ENCODE measurements at regions not wholly inside any gene's neighbourhood (a gene's known extent, or its start where the extent isn't known, plus 50 kb on each side); places are given as distances from the start of the nearest gene placed in this dataset.

DNA sequence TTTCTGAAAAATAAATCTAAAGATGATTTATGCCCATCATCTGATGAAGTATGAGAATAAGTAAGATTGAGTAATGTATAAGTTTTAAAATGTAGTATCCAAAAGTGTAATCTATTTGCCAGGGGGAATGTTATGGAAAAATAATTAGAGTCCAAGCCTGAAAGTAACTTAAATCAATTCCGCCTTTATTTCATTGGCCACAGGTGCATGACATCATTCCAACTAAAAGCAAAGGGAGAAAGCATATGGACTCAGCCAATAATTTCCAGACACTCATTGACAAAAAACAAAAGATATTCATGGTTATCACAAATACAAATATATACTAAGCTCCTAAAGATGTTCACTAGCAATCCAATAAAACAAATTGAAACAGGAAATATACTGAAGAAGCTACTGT is 752.6 kb upstream of the TMEFF2 start:
- no peak for TF ChIP-seq FOXM1 (IDR thresholded peaks at IDR 0.05; ENCODE audit: borderline replicate concordance, low read depth)
- TF ChIP-seq, protein P1, sequence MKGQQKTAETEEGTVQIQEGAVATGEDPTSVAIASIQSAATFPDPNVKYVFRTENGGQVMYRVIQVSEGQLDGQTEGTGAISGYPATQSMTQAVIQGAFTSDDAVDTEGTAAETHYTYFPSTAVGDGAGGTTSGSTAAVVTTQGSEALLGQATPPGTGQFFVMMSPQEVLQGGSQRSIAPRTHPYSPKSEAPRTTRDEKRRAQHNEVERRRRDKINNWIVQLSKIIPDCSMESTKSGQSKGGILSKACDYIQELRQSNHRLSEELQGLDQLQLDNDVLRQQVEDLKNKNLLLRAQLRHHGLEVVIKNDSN (IDR thresholded peaks at IDR 0.05) = no peak
- TF ChIP-seq TAF1 (IDR thresholded peaks at IDR 0.05; ENCODE audit: low read depth) = no peak
- no peak for TF ChIP-seq TCF12 (IDR thresholded peaks at IDR 0.05; ENCODE audit: low read depth)
- no peak for TF ChIP-seq YY1 (IDR thresholded peaks at IDR 0.05; ENCODE audit: low read depth)
- TF ChIP-seq ZBTB7A (IDR thresholded peaks at IDR 0.05; ENCODE audit: low read depth) = no peak
- TF ChIP-seq CREB1 (IDR thresholded peaks at IDR 0.05; ENCODE audit: low read depth) = no peak
- no peak for TF ChIP-seq RAD21 (IDR thresholded peaks at IDR 0.05; ENCODE audit: low read depth)
- no peak for TF ChIP-seq EGR1 (IDR thresholded peaks at IDR 0.05)
- no peak for TF ChIP-seq EP300 (IDR thresholded peaks at IDR 0.05; ENCODE audit: borderline replicate concordance)
- no peak for TF ChIP-seq CEBPB (IDR thresholded peaks at IDR 0.05)
- TF ChIP-seq TEAD4 (IDR thresholded peaks at IDR 0.05) = no peak
- TF ChIP-seq, protein P2, sequence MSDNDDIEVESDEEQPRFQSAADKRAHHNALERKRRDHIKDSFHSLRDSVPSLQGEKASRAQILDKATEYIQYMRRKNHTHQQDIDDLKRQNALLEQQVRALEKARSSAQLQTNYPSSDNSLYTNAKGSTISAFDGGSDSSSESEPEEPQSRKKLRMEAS (IDR thresholded peaks at IDR 0.05) = no peak
- no peak for TF ChIP-seq NFIC (IDR thresholded peaks at IDR 0.05)
- TF ChIP-seq, protein P3, sequence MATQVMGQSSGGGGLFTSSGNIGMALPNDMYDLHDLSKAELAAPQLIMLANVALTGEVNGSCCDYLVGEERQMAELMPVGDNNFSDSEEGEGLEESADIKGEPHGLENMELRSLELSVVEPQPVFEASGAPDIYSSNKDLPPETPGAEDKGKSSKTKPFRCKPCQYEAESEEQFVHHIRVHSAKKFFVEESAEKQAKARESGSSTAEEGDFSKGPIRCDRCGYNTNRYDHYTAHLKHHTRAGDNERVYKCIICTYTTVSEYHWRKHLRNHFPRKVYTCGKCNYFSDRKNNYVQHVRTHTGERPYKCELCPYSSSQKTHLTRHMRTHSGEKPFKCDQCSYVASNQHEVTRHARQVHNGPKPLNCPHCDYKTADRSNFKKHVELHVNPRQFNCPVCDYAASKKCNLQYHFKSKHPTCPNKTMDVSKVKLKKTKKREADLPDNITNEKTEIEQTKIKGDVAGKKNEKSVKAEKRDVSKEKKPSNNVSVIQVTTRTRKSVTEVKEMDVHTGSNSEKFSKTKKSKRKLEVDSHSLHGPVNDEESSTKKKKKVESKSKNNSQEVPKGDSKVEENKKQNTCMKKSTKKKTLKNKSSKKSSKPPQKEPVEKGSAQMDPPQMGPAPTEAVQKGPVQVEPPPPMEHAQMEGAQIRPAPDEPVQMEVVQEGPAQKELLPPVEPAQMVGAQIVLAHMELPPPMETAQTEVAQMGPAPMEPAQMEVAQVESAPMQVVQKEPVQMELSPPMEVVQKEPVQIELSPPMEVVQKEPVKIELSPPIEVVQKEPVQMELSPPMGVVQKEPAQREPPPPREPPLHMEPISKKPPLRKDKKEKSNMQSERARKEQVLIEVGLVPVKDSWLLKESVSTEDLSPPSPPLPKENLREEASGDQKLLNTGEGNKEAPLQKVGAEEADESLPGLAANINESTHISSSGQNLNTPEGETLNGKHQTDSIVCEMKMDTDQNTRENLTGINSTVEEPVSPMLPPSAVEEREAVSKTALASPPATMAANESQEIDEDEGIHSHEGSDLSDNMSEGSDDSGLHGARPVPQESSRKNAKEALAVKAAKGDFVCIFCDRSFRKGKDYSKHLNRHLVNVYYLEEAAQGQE (IDR thresholded peaks at IDR 0.05; ENCODE audit: low read depth) = no peak

DNA sequence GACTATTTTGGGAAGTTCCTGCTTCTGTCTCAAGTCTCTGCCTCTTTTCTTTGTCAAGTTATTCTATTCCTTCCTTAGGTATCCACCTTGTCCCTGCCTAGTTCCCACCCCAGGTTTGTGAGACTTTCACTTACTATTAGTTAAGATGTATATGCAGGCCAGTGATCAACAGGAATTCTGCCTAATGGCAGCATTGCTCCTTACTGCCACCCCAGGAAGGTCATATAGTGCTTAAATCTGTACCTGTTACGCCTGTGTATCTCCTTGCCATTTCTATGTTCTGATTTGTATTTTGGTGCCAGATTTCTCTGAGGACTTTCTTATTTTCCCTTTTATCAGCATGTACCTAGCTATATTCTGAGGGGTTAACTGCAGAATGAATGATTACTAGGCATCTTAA is 746.0 kb upstream of the TMEFF2 start:
- TF ChIP-seq, protein P1 (IDR thresholded peaks at IDR 0.05) = no peak
- TF ChIP-seq TEAD4 (IDR thresholded peaks at IDR 0.05) = no peak
- TF ChIP-seq ZBTB7A (IDR thresholded peaks at IDR 0.05; ENCODE audit: low read depth) = no peak
- TF ChIP-seq EP300 (IDR thresholded peaks at IDR 0.05; ENCODE audit: borderline replicate concordance) = no peak
- no peak for TF ChIP-seq YY1 (IDR thresholded peaks at IDR 0.05; ENCODE audit: low read depth)
- TF ChIP-seq CREB1 (IDR thresholded peaks at IDR 0.05; ENCODE audit: low read depth) = no peak
- TF ChIP-seq FOXM1 (IDR thresholded peaks at IDR 0.05; ENCODE audit: borderline replicate concordance, low read depth) = no peak
- TF ChIP-seq, protein P3 (IDR thresholded peaks at IDR 0.05; ENCODE audit: low read depth) = no peak

DNA sequence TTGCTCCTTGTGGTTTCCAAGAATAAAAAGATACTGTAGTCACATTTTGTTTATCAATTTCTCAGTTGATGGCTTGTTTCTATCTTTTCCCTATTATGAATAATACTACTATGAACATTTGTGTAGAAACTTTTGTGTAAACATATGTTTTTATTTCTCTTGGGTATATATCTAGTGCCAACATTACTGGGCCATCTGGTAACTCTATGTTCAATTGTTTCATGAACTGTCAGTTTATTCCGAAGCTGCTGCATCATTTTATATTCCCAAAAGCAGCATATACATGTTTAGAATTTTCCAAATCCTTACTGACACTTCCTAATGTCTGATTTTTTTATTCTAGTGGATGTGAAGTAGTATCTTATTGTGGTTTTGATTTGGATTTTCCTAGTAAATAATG is 737.6 kb upstream of the TMEFF2 start:
- TF ChIP-seq CREB1 (IDR thresholded peaks at IDR 0.05; ENCODE audit: low read depth) = no peak
- no peak for TF ChIP-seq ZBTB7A (IDR thresholded peaks at IDR 0.05; ENCODE audit: low read depth)
- no peak for TF ChIP-seq TAF1 (IDR thresholded peaks at IDR 0.05; ENCODE audit: low read depth)
- TF ChIP-seq, protein P1 (IDR thresholded peaks at IDR 0.05) = no peak
- TF ChIP-seq EP300 (IDR thresholded peaks at IDR 0.05; ENCODE audit: borderline replicate concordance) = no peak
- TF ChIP-seq, protein P2 (IDR thresholded peaks at IDR 0.05) = no peak
- TF ChIP-seq YY1 (IDR thresholded peaks at IDR 0.05; ENCODE audit: low read depth) = no peak
- TF ChIP-seq RAD21 (IDR thresholded peaks at IDR 0.05; ENCODE audit: low read depth) = no peak
- TF ChIP-seq TCF12 (IDR thresholded peaks at IDR 0.05; ENCODE audit: low read depth) = no peak
- no peak for TF ChIP-seq TEAD4 (IDR thresholded peaks at IDR 0.05)
- TF ChIP-seq FOXM1 (IDR thresholded peaks at IDR 0.05; ENCODE audit: borderline replicate concordance, low read depth) = no peak
- TF ChIP-seq CEBPB (IDR thresholded peaks at IDR 0.05) = no peak
- TF ChIP-seq EGR1 (IDR thresholded peaks at IDR 0.05) = no peak
- TF ChIP-seq, protein P3 (IDR thresholded peaks at IDR 0.05; ENCODE audit: low read depth) = no peak
- no peak for TF ChIP-seq NFIC (IDR thresholded peaks at IDR 0.05)

DNA sequence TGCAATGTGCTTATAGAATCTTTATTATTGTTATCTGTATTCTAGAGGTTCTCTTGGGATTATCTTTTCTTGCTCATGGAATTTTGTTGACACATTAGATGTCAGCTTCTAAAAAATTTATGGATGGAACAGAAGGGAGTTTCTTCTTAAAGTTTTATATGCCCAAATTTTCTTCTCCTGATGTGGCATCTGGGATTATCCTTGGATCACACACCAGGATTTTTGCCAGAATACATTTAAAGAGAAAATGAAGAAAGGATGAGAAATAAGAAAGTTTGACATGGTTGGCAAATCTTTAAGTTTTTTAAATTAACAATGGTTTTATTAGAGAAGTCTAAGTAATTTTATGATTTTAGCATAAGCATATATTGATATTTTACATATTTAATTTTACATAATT is 706.7 kb upstream of the TMEFF2 start:
- TF ChIP-seq TEAD4 (IDR thresholded peaks at IDR 0.05) (no peak), CEBPB (IDR thresholded peaks at IDR 0.05) (no peak), CREB1 (IDR thresholded peaks at IDR 0.05; ENCODE audit: low read depth) (no peak), EGR1 (IDR thresholded peaks at IDR 0.05) (no peak), ZBTB7A (IDR thresholded peaks at IDR 0.05; ENCODE audit: low read depth) (no peak), NFIC (IDR thresholded peaks at IDR 0.05) (no peak), FOXM1 (IDR thresholded peaks at IDR 0.05; ENCODE audit: borderline replicate concordance, low read depth) (no peak), TAF1 (IDR thresholded peaks at IDR 0.05; ENCODE audit: low read depth) (no peak), TCF12 (IDR thresholded peaks at IDR 0.05; ENCODE audit: low read depth) (no peak)
- TF ChIP-seq, protein P2 (IDR thresholded peaks at IDR 0.05) = no peak
- TF ChIP-seq, protein P3 (IDR thresholded peaks at IDR 0.05; ENCODE audit: low read depth) = no peak
- TF ChIP-seq, protein P1 (IDR thresholded peaks at IDR 0.05) = no peak
